ENCODE measurements at regions not wholly inside any gene's neighbourhood (a gene's known extent, or its start where the extent isn't known, plus 50 kb on each side); places are given as distances from the start of the nearest gene placed in this dataset.
A peak's percentile ranks its signal among the peaks of the same experiment; 100 is the strongest.

DNA sequence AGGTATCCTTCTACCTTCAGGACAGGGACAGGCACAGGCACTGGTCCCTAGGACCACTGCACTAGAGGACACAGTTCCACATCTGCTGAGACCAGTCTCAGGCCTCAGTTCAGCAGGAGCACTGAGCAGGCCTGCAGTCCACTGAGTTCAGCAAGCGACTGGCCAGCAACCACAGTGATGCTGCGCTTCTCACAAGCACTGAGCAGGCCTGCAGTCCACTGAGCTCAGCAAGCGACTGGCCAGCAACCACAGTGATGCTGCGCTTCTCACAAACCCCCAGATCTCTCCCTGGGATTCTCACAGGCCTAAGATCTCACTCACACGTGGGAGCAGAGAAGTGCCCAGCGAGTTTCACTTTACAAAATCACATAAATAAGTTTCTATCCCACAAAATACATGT, 140.6 kb downstream of the IRS2 start:
- no peak for DNase-seq (ENCODE audit: low read depth in 3 of 3, low spot score in 1 of 3)

DNA sequence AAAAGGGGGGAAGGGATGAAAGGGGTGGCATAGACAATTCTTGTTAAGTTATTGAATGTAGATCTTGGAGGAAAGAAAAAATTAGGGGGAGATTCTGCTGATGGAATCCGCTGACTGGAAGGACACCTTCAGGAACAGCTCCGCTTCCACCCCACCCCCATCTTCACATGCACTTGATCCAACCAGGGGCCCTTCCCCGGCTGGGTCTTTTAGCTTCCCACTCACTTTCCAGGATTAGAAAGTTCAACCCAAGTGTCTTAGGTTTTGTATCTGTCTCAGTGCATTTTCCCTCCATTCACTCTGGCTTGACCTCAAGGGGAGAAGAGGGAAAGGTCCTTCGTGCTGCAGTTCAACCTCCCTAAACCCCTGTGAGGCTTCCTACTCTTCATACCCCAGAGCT, 141.4 kb downstream of the IRS2 start:
- no peak for DNase-seq (ENCODE audit: low read depth in 3 of 3, low spot score in 1 of 3)

- DNase-seq (ENCODE audit: low read depth in 3 of 3, low spot score in 1 of 3), result no peak
Measured at GRCh38 chr13:109644069-109644750, 142.2 kb downstream of the IRS2 start.

GRCh38 chr13:109642358-109642757, 144.0 kb downstream of the IRS2 start:
- DNase-seq (ENCODE audit: low read depth in 3 of 3, low spot score in 1 of 3), result no peak

DNA sequence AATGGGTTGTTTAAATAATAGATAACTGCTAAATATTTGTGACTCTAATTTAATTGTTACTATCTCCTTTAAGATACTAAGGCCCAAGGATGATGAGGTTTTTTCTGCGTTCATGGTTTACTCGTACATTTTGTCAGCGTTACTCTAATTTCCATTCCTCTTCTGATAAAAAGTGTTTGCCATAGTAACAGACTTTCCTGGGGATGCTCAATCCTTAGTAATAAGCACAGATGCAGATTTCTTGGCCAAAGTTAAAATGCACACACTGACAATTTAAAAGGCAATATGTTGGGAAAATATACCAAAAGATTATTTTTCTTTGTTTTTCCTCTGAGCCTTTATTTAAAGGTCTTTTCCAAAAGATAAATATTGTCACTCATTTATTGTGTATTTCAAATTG, 149.6 kb downstream of the IRS2 start:
- no peak for DNase-seq (ENCODE audit: low read depth in 3 of 3, low spot score in 1 of 3)

- DNase-seq (ENCODE audit: low read depth in 3 of 3, low spot score in 1 of 3), result no peak
Measured at GRCh38 chr13:109631069-109631468, 155.3 kb downstream of the IRS2 start.

GRCh38 chr13:109630271-109630670, 156.1 kb downstream of the IRS2 start:
- DNase-seq (ENCODE audit: low read depth in 3 of 3, low spot score in 1 of 3), result no peak

DNA sequence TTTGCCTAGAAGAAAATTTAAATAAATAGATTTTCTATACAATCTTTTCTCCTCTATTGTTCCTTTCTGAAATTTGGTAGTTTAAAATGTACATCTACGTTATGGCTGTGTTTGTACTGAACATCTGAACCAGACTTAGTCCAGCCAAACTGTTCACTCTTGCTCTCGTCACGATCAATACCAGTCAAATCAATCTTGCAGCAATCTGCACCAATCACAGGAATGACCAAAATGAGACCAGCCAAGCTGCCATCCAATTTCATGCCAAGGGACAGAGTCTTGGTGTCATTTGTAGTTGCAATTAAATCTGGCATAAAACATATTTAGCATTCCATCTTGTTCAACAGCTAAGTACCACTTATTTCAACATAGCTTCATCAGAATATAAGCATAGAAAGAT, 156.6 kb downstream of the IRS2 start:
- DNase-seq (ENCODE audit: low read depth in 3 of 3, low spot score in 1 of 3), result no peak

- no peak for DNase-seq (ENCODE audit: low read depth in 3 of 3, low spot score in 1 of 3)
Measured at GRCh38 chr13:109628251-109628699, 158.1 kb downstream of the IRS2 start.

GRCh38 chr13:109627649-109628048, 158.7 kb downstream of the IRS2 start:
- DNase-seq (ENCODE audit: low read depth in 3 of 3, low spot score in 1 of 3), result no peak

- no peak for DNase-seq (ENCODE audit: low read depth in 3 of 3, low spot score in 1 of 3)
Measured at GRCh38 chr13:109626386-109627171, 159.8 kb downstream of the IRS2 start.

- no peak for DNase-seq (ENCODE audit: low read depth in 3 of 3, low spot score in 1 of 3)
Measured at GRCh38 chr13:109625156-109625555, 161.2 kb downstream of the IRS2 start.

- no peak for DNase-seq (ENCODE audit: low read depth in 3 of 3, low spot score in 1 of 3)
Measured at GRCh38 chr13:109622006-109622405, 164.4 kb downstream of the IRS2 start.

GRCh38 chr13:109615721-109616420, 170.5 kb downstream of the IRS2 start:
- DNase-seq (ENCODE audit: low read depth in 3 of 3, low spot score in 1 of 3), result no peak

DNA sequence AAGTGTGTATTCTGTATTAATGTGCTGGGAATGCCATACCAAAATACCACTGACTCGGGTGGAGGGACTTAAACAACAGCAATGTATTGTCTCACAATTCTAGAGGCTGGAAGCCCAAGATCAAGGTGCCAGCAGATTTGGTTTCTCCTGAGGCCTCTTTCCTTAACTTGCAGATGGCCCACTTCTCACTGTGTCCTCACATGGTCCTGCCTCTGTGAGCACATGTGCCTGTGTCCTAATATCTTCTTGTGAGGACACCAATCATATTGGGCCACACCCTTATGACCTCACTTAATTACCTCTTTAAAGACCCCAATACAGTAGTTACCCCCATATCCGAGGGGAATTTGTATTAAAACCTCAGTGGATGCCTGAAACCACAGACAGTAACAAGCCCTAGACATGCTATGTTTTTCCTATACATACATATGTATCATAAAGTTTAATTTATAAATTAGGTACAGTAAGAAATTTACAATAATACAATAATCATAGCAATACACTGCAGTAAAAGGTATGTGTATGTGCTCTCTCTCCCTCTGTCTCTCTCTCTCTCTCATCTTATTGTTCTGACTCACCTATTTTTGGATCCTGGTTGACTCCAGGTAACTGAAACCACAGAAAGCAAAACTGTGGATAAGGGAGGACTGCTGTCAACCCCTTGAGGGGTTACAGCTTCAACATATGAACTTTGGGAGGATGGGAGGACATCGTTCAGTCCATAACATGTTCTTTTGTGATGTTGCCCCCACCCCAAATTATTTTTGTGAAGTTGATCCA, 174.3 kb downstream of the IRS2 start:
- no peak for DNase-seq (ENCODE audit: low read depth in 3 of 3, low spot score in 1 of 3)

DNA sequence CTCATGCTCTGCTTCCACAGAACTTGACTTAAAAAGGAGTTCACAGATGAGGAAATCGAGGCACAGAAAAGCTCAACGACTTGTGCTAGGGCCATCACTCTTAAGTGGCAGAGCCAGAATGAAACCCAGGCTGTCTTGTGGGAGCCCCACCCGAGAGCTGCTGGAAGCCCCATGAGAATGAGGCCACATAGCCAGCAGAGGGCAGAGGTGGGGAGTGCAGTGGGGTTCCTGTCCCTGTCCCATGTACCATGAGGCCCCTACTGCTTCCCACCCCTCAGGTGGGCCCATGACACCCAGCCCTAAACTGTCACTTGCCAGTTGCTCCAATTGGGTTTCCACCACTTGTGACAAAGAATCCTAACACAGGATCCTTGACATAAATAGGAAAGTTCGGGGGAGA, 175.9 kb downstream of the IRS2 start:
- peak in 1 of 3 donors; percentile 5 for DNase-seq (ENCODE audit: low read depth in 3 of 3, low spot score in 1 of 3)

- DNase-seq (ENCODE audit: low read depth in 3 of 3, low spot score in 1 of 3), result no peak
Measured at GRCh38 chr13:109608503-109608902, 177.9 kb downstream of the IRS2 start.

GRCh38 chr13:109608059-109608458, 178.3 kb downstream of the IRS2 start:
- DNase-seq (ENCODE audit: low read depth in 3 of 3, low spot score in 1 of 3), result no peak

GRCh38 chr13:109606520-109606919, 179.9 kb downstream of the IRS2 start:
- DNase-seq (ENCODE audit: low read depth in 3 of 3, low spot score in 1 of 3), result no peak

DNA sequence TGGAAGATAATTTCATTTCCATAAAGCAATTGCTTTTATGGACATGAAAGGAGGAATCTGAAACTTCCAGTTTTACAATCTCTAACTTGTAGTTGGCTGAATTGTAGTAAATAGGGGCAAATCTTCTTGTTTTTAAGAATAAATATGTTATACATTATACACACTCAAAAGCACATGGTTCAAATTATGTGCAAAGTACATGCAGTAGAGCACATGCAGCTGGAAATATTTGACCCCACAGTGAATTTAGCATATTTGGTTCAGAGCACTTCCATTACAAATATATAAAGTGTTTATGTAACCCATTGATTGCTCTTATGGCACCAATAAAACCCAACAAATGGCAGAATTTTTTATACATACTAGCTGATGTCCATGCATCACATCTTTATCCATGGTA, 180.5 kb downstream of the IRS2 start:
- no peak for DNase-seq (ENCODE audit: low read depth in 3 of 3, low spot score in 1 of 3)

DNA sequence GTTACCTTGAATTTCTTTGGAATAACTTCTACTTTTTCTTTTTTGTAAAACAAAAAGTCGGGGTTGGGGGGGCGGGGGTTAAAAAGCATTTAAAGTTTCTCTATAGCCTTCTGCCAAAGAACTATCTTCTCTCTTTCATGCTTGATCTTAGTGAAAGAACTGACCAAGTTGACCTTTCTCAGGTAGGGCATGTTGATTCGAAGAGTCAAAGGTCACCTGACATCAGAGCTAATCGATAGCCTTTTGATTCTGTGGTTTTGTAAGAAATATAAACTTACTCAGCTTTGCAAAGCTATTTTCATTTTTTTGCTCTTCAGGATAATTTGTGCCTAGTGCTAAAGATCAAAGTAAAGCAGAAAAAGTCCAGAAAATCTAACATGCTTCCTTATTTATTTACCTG, 181.5 kb downstream of the IRS2 start:
- no peak for DNase-seq (ENCODE audit: low read depth in 3 of 3, low spot score in 1 of 3)
